Dermis blood vessel endothelial cell (primary cell): ENCODE measurements at regions not wholly inside any gene's neighbourhood (a gene's known extent, or its start where the extent isn't known, plus 50 kb on each side); places are given as distances from the start of the nearest gene placed in this dataset.
"Not testable (repeated sequence)": the region's sequence is repeated elsewhere in the genome, so short reads cannot be mapped to it uniquely, and the experiment has no call there.

Source experiments
- DNase-seq: peaks from one replicate; pipeline ENCODE4 v3.0.0; 2010

- no peak for DNase-seq
These were observed 292.7 kb downstream of the RPS24 start for GRCh38 chr10:78326372-78326771.

- no peak for DNase-seq
These were observed 294.3 kb downstream of the RPS24 start for GRCh38 chr10:78327778-78328591.

- DNase-seq: no peak
These were observed 295.1 kb downstream of the RPS24 start for GRCh38 chr10:78328592-78329404.

GRCh38 chr10:78330884-78331283 lies 297.2 kb downstream of the RPS24 start:
- DNase-seq: no peak

- no peak for DNase-seq
These were observed 297.8 kb downstream of the RPS24 start for GRCh38 chr10:78331391-78331922.

- DNase-seq: no peak
These were observed 298.3 kb downstream of the RPS24 start for GRCh38 chr10:78332012-78332411.

GRCh38 chr10:78332657-78333056 lies 299.0 kb downstream of the RPS24 start:
- DNase-seq: no peak

GRCh38 chr10:78333362-78334143 lies 299.9 kb downstream of the RPS24 start:
- DNase-seq: no peak

- DNase-seq: no peak
These were observed 301.7 kb downstream of the RPS24 start for GRCh38 chr10:78335371-78335690.

- DNase-seq: peak; percentile 74
These were observed 302.2 kb downstream of the RPS24 start for GRCh38 chr10:78335691-78336401.

GRCh38 chr10:78336402-78336791 lies 302.7 kb downstream of the RPS24 start:
- DNase-seq: peak; percentile 50

- DNase-seq: no peak
These were observed 303.4 kb downstream of the RPS24 start for GRCh38 chr10:78337016-78337415.

GRCh38 chr10:78337646-78338391 lies 304.2 kb downstream of the RPS24 start:
- no peak for DNase-seq

GRCh38 chr10:78338717-78339116 lies 305.1 kb downstream of the RPS24 start:
- no peak for DNase-seq

GRCh38 chr10:78339251-78339650 lies 305.6 kb downstream of the RPS24 start:
- no peak for DNase-seq

- no peak for DNase-seq
These were observed 308.4 kb downstream of the RPS24 start for GRCh38 chr10:78341953-78342614.

GRCh38 chr10:78342827-78343653 lies 309.4 kb downstream of the RPS24 start:
- no peak for DNase-seq

GRCh38 chr10:78344257-78344656 lies 310.6 kb downstream of the RPS24 start:
- DNase-seq: not testable (repeated sequence)

GRCh38 chr10:78345515-78345914 lies 311.9 kb downstream of the RPS24 start:
- DNase-seq: not testable (repeated sequence)

- DNase-seq: no peak
These were observed 313.1 kb downstream of the RPS24 start for GRCh38 chr10:78346721-78347120.
